ENCODE measurements at regions not wholly inside any gene's neighbourhood (a gene's known extent, or its start where the extent isn't known, plus 50 kb on each side); places are given as distances from the start of the nearest gene placed in this dataset.

DNA sequence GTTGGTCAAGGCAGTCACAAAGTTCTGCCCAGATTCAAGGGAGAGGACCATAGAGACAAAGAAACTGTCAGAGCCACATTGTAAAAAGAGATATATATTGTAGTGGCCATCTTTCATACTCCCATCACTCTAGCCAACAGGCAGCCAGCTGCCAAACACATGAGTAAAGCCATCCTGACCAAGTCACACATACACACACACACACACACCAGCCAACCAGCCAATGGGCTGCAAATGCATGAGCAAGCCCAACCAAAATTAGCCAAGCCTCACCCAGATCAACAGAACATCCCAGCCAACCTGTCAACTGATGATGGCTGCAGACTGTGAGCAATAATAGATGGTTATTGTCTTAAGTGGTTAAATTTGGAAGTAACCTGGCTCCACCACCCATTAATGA is 120.7 kb downstream of the SEC16B start:
- TF ChIP-seq, protein P1, sequence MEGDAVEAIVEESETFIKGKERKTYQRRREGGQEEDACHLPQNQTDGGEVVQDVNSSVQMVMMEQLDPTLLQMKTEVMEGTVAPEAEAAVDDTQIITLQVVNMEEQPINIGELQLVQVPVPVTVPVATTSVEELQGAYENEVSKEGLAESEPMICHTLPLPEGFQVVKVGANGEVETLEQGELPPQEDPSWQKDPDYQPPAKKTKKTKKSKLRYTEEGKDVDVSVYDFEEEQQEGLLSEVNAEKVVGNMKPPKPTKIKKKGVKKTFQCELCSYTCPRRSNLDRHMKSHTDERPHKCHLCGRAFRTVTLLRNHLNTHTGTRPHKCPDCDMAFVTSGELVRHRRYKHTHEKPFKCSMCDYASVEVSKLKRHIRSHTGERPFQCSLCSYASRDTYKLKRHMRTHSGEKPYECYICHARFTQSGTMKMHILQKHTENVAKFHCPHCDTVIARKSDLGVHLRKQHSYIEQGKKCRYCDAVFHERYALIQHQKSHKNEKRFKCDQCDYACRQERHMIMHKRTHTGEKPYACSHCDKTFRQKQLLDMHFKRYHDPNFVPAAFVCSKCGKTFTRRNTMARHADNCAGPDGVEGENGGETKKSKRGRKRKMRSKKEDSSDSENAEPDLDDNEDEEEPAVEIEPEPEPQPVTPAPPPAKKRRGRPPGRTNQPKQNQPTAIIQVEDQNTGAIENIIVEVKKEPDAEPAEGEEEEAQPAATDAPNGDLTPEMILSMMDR (IDR thresholded peaks at IDR 0.05), result no peak
- TF ChIP-seq POLR2A (IDR thresholded peaks at IDR 0.05), result no peak

All from adrenal gland (tissue), 5 donors.